HG02943 (cell line): ENCODE measurements at regions not wholly inside any gene's neighbourhood (a gene's known extent, or its start where the extent isn't known, plus 50 kb on each side); places are given as distances from the start of the nearest gene placed in this dataset.

Source experiments
- ATAC-seq: cut with Tn5 transposase; IDR thresholded peaks from one replicate; pipeline ENCODE4 v1.9.1; 2021; ENCODE audit warnings: mild to moderate bottlenecking, low read depth, moderate library complexity; ENCODE audit not compliant: unreplicated experiment

DNA sequence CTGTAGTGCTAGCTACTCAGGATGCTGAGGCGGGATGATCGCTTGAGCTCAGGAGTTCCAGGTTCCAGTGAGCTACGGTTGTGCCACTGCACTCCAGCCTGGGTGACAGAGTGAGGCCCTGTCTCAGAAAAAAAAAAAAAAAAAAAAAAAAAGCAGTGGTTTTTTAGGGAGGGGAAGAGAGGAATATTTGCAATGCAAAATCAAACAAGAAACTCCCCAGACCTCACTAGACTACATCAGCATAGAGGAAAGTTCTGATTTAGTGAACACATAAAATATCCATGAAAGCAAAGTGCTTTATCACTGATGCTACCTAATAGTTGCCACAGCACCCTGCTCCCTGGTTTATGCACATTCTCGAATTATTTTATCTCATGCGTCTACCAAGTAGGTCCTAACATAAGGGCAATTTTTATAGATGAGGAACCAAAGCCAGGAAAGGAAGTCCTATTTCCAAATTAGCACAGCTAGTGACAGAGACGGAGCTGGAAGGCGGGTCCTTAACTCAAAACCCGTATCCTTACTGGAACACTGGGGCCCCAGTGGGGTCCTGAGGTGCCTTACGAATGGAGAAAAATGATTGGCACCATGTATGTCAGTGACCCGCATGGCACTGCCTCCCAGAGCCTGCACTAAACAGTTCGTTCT lies 50.7 kb upstream of the GPR157 start:
- no peak for ATAC-seq

DNA sequence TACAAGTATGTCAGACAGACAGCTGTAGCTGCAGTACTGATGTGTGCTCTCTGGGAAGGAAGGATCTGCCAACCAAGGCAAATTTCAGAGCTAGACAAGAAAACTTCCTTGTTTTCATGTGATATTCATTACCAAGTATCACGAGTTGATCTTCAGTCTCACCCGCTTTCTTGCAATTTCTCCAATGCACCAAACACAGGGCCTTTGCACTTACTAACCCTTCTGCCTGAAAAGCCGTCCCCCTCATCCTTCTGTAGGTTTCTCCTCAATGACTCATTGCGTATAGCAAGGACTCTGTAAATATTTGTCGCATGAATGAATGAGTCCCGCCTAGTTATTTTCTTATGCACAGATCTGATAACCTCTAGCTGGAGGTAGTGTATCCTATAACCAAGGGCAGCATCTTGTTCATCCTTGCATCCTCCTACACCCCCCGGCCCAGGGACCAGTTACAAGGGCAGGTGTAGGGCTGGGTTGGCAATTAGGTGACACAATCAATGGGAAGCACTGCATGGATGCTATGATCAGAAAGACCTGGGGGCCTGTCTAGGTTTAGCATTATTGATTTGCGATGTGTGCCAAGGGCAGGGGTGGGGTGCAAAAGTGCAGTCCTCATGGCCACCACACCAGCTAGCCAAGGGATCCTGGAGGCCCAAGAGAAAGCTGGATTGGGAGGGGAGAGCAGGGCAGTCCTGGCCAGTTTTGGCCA lies 51.4 kb upstream of the GPR157 start:
- no peak for ATAC-seq

DNA sequence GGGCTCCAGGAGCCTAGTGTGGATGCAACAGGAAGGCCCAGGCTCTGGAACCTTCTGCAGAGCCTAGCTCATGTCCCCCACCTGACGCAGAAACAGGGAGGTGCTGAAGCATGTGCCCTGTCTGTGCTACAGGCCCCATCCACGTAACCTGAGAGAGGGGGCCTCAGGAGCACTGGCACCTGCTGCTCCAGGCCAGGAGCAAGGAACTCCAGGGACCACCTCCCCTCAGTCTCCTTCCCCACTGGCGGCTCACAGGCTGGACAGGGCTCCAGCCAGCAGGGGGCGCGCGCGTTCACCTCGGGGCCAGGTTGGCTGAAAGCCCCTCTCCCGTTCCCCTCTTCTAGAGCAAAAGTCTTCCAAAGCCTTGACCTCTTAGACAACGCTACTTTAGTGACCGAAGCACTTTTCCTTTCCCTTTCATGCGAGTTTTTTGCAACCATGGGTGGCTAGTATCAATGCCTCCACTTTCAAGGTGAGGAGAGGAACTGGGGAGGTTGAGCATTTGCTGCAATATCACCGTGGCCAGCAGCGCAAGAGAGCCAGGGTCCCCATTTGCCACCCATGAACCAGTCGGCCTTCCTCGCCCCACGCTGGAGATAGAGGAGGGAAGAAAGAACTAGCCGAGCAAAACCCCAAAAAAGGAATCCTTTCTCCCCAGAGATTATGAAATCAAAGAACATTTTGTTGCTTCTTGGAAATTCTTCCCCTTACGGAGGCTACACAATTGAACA lies 52.4 kb upstream of the GPR157 start:
- ATAC-seq: peak; percentile 46

DNA sequence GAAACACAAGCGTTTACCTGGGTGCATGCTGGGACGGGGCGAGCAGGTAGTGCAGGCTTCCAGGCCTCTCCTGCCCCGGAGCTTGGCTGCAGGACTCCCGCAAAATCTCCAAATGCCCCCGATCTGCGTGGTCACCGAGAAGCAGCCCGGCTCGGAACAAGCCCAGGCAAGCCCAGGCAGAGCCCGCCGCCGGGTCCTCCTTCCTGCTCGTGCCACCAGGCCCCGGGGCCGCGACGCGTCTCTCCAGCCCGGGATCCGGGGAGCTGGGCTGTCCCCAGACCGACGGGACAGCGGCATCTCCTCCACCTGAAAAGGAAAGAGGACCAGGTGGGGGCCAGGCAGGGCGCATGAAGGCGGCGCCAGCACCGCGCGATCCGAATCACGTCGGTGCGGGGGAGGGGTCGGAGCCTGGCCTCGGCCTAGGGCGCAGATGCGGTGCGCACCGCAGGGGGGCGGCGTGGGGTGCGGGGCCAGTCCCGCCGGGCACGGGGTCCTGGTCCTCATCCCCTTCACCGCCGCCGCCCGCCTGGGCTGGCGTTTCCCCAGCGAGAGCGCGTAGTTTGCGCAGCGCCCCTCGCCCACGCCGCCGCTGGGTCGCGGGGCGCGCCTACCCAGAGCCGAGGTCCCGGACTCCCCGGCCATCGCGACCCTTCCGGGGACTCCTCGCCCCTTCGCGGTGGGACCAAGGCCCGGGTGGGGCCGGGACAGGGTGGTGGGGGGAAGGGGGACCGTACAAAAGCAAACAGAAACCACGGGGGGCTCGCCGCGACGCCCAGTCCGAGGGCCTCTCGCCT lies 52.4 kb upstream of the H6PD start:
- no peak for ATAC-seq

DNA sequence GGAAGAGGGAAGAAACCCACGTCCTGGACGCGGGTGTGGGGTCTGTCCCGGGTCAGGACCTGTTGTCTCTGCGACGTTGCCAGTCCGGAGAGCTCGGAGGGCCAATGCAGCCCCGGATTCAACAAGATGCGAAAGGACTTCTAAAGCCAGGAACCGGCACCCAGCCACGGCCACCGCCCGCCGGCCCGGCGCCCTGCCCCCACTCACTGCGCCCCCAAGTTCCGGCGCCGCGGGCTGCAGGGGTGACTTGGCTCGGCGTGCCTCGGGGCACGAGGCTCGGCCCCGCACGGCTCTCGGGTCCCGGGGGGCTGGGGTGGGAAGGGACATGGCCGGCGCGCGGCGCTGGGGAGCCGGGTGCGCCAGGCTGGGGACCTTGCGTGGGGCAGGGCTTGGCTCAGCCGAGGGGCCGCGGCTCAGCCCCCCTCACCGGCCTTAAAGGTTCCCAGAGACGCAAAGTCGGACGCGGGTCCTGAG lies 51.8 kb upstream of the H6PD start:
- no peak for ATAC-seq

DNA sequence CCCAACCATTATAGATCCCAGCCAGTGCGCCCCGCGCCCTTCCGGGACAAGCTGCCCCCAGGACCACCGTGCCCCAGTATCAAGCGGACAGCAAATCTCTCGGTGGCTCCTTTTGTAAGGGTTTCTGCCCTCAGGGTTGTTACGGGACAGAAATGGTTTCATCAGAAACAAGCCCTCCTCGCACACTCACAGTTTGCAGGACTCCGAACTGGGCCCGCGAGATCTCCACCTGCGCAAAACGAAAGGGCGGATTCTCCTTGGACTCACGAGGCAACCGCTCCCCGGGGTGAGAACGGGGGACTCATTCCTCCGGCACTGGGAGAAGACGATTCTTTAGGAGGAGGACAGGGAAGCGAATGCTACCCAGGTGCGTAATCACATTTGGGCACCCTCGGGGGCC lies 51.1 kb upstream of the H6PD start:
- no peak for ATAC-seq

DNA sequence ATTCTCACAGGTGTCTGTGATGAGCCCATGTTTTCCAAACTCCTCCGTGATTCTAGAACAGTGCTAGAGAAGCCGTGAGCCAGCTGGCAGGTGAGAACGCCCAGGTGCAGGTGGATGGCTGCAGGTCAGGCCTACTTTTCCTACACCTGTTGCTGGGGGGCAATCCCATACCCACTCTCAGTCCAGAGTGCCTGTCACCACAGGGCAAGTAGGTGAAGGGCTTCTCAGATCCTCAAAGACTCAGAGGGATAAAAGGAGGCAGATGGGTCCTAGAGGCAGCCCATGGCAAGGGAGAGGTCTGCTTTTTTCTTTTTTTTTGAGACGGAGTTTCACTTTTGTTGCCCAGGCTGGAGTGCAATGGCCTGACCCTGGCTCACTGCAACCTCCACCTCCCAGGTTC lies 50.7 kb upstream of the H6PD start:
- ATAC-seq: no peak

DNA sequence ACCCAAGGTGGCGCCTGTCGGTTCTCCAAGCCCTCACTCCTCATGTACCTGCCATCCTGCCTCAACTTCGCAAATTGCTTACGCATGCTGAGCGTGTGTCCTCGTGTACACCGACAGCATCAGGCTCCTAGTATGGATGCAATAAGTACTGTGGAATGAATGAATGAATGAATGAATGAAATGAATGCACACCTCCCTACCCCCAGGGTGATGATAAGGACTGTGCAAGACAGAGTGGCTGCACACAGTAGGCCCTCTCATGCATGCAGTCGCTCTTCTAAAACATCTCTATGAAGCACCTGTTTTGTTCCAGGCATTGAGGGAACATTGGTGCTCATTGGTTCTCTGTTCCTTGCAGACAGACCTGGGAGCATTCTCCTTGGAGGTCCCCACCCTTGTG lies 49.8 kb upstream of the H6PD start:
- ATAC-seq: no peak
